Neural progenitor cell (in vitro differentiated cells): ENCODE measurements at regions not wholly inside any gene's neighbourhood (a gene's known extent, or its start where the extent isn't known, plus 50 kb on each side); places are given as distances from the start of the nearest gene placed in this dataset.

Experiments
- EZH2 ChIP-seq: fragments of 200-600 bp; sonication (generic); IDR thresholded peaks from 2 replicates; pipeline ENCODE4 v1.6.1; 2017; ENCODE audit warnings: antibody characterized with exemption, mild to moderate bottlenecking, moderate library complexity
- EZH2phosphoT487 ChIP-seq: fragments of 200-600 bp; sonication (generic); IDR thresholded peaks from 2 replicates; pipeline ENCODE4 v1.6.1; 2017; ENCODE audit warnings: antibody characterized with exemption
- TF ChIP-seq, protein P1 (sequence below): fragments of 200-600 bp; sonication (generic); IDR thresholded peaks from 2 replicates; pipeline ENCODE4 v1.5.1; 2017; ENCODE audit warnings: antibody characterized with exemption, mild to moderate bottlenecking

DNA sequence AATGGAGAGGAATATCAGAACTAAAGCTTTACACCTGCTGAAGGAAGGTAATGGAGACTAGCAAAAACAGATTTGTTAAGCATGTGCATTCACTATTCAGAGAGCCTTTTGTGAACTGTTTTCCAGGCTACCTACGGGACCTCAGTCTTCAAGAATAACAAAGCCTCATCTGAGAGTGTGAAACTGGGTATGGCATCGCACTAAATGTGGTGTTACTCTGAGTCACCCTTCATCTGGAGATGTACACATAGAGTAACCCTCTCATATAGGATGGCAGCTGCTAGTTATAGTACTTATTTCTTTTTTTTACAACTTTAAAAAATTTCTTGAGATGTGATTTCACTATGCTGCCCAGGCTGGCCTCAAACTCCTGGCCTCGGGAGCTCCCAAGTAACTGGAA lies 306.8 kb downstream of the ZNF608 start:
- no peak for TF ChIP-seq EZH2phosphoT487
- TF ChIP-seq, protein P1, sequence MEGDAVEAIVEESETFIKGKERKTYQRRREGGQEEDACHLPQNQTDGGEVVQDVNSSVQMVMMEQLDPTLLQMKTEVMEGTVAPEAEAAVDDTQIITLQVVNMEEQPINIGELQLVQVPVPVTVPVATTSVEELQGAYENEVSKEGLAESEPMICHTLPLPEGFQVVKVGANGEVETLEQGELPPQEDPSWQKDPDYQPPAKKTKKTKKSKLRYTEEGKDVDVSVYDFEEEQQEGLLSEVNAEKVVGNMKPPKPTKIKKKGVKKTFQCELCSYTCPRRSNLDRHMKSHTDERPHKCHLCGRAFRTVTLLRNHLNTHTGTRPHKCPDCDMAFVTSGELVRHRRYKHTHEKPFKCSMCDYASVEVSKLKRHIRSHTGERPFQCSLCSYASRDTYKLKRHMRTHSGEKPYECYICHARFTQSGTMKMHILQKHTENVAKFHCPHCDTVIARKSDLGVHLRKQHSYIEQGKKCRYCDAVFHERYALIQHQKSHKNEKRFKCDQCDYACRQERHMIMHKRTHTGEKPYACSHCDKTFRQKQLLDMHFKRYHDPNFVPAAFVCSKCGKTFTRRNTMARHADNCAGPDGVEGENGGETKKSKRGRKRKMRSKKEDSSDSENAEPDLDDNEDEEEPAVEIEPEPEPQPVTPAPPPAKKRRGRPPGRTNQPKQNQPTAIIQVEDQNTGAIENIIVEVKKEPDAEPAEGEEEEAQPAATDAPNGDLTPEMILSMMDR, result no peak
- TF ChIP-seq EZH2, result no peak
